Globus pallidus (tissue), 1 donor: ENCODE measurements at regions not wholly inside any gene's neighbourhood (a gene's known extent, or its start where the extent isn't known, plus 50 kb on each side); places are given as distances from the start of the nearest gene placed in this dataset.

ENCODE experiments used
- DNase-seq: peaks from one replicate; pipeline ENCODE4 v3.0.0-alpha.2; 2015; ENCODE audit warnings: low spot score

GRCh38 chr9:107621436-107621835 lies 131.9 kb upstream of the KLF4 start:
- DNase-seq = no peak

DNA sequence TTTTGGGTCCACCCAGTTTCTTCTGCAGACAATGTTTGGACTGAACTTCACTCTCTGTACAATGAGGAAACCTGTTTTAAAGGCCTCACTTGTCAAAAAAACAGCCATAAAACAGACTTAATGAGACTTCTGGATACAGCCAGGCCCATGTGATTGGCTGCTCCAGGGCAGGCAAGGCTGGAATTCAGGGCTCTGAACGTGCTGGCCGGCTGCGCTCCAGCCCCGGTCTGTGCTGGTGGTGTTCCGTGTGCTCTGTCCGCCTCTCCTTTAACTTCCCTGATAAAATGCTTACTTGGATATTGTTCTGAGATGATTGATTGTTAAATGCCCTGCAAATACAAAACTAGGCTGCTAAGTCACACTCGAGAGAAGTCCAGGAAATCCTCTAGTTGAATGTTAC lies 131.2 kb upstream of the KLF4 start:
- DNase-seq = no peak

DNA sequence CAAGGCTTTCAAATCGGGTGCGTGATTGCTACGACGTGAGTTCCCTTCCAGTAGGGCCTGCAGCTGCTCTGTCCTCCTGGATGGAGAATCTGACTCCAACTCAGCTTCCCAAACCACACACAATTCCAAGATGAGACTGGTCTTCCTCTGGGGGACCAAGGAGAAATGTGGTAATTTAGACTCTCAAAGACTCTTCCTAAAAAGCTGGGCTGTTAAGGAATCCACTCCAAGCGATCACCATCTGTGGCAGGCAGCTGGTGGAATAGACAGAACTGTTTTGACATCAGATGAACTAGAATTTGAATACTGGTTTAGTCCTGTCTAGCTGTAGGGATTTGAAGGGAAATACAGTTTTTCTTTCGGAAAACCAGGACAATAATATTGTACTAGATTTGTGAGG lies 130.7 kb upstream of the KLF4 start:
- no peak for DNase-seq

DNA sequence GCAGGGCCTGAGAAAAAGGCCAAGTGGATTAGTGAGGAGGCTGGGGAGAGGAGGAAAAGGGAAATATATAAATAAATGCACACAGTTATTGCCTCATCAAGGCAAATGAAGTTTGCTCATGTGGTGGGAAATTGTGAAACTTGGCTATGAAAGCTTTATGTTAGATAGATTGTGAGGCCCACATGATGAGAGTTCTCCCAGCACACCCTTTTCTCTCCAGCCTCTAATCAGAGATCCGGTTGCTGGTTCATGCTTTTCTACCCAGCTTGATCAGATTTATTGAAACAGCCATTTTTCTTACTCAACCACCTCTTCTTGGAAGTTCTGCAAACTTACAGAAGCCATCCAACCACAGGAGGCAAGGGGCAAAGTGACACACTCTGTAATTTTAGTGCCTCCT lies 125.8 kb upstream of the KLF4 start:
- DNase-seq = no peak

DNA sequence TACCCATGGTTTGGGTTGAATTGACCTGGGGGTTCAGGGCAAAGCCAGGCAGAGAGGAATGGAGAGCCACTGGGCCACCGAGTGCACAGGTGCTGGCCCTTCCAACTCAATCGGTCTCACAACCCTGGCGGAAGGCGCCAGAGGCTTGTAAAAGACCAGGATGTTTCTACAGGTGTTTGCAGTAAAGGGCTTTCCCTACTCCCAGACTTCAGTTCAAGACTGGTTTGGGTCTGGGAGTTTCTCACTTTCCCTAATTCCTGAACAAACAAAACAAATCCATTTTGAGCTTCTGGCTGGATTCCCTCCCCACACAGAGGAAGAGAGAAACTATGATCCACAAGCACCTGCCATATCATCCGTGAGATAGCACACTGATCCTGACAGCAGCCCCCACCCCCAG lies 125.2 kb upstream of the KLF4 start:
- no peak for DNase-seq

DNA sequence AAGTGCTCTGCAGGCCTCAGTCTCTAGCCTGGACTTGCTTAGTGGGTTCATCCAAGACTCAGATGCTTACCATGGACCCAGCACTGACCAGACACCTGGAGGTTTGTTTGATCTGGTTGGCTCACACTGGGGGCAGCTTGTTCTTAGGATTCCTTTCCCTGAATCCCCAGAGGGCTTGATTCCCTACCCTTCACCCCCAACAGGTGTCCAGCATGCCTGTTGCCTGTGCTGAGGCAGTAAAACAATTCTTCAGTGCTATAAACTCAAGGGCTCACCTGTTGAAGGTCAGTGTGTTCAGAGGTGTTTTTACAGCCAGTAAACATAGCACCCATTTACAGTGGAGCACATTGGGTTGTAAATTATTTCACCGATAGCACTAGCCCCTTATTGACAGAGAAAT lies 123.8 kb upstream of the KLF4 start:
- DNase-seq = no peak

DNA sequence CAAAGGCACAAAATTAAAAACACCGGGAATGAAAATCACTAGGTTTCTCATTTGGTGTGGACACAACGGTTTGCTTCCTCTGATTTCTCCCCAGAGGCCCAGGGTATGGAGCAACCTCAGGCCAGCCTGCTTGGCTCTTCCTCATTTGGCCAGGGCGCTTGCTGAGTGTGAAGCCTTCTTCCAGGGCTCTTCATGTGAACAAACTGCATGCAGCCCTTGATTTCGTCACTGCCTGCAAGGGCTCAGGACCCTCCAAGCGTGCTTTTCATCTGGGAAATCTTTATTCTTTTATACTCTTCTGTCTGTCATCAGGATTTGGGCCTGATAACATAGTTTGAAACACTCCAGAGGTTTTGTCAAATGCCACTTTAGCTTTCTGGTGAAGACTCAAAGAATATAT lies 122.6 kb upstream of the KLF4 start:
- DNase-seq = peak; percentile 45

- no peak for DNase-seq
Measured at GRCh38 chr9:107609547-107609946, 120.0 kb upstream of the KLF4 start.

DNA sequence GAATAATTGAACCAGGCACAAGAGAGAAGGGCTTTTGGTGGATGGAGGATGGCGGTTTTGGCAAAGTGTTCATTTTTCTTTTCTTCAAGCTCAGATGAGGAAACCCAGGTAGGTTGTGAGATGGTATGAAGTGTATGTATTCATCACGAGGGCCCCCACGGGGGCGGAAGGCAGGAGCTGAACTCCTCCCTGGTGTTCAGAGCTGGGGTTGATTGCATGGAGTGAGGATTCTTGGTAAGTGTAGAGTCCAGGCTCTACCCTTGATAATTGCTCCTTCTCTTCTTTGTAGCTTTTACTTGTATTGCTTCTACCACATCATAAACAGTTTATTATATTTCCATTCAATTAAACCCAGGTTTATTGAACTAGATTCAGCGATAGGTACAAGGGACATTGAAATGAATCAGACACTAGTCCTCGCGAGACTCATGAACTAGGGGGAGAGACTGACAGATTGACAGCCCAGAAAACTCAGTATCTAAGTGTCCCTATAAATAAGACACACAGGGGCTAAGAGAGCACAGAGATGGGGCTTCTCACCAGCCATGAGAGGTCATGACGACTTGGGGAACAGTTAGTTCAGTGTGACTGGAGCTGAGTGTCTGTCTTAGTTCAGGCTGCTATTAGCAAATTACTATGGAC lies 116.7 kb upstream of the KLF4 start:
- DNase-seq = no peak

GRCh38 chr9:107605041-107605440 lies 115.5 kb upstream of the KLF4 start:
- no peak for DNase-seq

GRCh38 chr9:107603281-107603680 lies 113.7 kb upstream of the KLF4 start:
- no peak for DNase-seq

- DNase-seq = no peak
Measured at GRCh38 chr9:107600060-107600573, 110.5 kb upstream of the KLF4 start.

GRCh38 chr9:107597743-107598217 lies 108.2 kb upstream of the KLF4 start:
- DNase-seq = no peak

GRCh38 chr9:107594908-107595530 lies 105.5 kb upstream of the KLF4 start:
- DNase-seq = no peak

GRCh38 chr9:107593224-107593870 lies 103.8 kb upstream of the KLF4 start:
- no peak for DNase-seq

GRCh38 chr9:107592424-107592823 lies 102.9 kb upstream of the KLF4 start:
- no peak for DNase-seq

DNA sequence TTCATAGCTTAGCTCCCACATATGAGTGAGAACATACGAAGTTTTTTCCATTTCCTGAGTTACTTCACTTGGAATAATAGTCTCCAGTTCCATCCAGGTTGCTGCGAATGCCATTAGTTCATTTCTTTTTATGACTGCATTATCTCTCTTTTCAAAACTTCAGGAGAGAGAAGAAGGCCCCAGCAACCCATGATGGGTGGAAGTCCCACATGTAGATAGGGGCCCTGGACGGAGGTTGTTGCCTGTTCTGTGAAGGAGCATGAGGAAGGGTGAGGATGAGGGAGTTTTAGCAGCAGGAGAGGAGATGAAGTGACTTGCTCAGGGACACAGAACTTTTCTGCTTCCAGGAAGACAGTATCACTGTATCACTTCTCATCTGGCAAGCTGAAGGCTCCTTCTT lies 102.2 kb upstream of the KLF4 start:
- no peak for DNase-seq

DNA sequence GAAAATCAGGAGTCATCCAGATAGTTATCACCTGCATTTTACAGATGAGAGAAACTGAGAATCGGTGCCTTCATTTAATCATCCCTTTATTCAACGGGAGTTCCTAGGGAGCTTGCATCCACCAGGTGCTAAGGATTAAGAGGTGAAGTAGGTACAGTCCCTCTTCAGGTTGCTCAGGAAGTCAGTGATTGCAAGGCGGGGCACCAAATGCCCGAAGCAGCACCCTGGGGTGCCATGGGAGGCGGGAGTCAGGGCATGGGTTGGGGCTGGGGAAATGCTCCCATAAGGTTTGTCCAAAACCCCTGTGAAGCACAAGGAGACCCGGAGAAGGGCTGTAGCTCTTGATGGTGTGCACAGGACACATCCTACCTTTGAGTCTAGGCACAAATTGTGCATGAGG lies 98.8 kb upstream of the KLF4 start:
- DNase-seq = no peak

GRCh38 chr9:107587191-107587963 lies 97.8 kb upstream of the KLF4 start:
- DNase-seq = peak; percentile 5

- no peak for DNase-seq
Measured at GRCh38 chr9:107586493-107586892, 96.9 kb upstream of the KLF4 start.

GRCh38 chr9:107585465-107585864 lies 95.9 kb upstream of the KLF4 start:
- DNase-seq = no peak

- no peak for DNase-seq
Measured at GRCh38 chr9:107584944-107585343, 95.4 kb upstream of the KLF4 start.

GRCh38 chr9:107584186-107584585 lies 94.6 kb upstream of the KLF4 start:
- DNase-seq = no peak
